ENCODE measurements at regions not wholly inside any gene's neighbourhood (a gene's known extent, or its start where the extent isn't known, plus 50 kb on each side); places are given as distances from the start of the nearest gene placed in this dataset.

DNA sequence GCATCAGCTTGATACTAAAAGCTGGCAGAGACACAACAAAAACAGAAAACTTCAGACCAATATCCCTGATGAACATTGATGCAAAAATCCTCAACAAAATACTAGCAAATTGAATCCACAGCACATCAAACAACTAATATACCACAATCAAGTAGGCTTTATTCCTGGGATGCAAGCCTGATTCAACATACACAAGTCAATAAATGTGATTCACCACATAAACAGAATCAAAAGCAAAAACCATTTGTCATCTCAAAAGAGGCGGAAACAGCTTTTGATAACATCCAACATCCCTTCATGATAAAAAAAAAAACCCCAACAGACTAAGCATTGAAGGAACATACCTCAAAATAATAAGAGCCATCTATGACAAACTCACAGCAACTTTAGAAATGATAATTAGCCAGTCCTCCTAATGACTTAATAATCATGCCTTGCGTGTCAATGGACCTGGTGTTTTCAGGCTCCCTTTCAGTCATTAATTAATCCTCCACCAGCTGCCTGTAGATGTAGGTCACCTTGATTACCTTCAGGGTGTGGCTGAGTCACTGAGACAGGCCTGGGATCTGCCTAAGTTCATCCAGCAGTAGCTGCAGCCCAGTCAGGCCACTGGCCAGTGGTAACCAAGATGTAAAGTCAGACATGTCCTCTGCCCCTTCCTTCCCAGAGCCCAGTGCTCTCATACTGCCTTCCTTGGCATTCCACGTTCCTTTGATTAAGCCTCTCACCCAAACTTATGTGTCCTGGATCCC is 109.8 kb downstream of the EHF start:
- no peak for TF ChIP-seq CTCF (IDR thresholded peaks at IDR 0.05; ENCODE audit: insufficient read depth, low read length)
- TF ChIP-seq POLR2AphosphoS5 (IDR thresholded peaks at IDR 0.05; ENCODE audit: low read depth) = no peak
- TF ChIP-seq SPI1 (IDR thresholded peaks at IDR 0.05; ENCODE audit: borderline replicate concordance, low read depth) = no peak
